ENCODE measurements at regions not wholly inside any gene's neighbourhood (a gene's known extent, or its start where the extent isn't known, plus 50 kb on each side); places are given as distances from the start of the nearest gene placed in this dataset.
"Not testable (repeated sequence)": the region's sequence is repeated elsewhere in the genome, so short reads cannot be mapped to it uniquely, and the experiment has no call there.

- DNase-seq: no peak
Measured at GRCh38 chr10:121243609-121244241, 354.5 kb downstream of the FGFR2 start.

DNA sequence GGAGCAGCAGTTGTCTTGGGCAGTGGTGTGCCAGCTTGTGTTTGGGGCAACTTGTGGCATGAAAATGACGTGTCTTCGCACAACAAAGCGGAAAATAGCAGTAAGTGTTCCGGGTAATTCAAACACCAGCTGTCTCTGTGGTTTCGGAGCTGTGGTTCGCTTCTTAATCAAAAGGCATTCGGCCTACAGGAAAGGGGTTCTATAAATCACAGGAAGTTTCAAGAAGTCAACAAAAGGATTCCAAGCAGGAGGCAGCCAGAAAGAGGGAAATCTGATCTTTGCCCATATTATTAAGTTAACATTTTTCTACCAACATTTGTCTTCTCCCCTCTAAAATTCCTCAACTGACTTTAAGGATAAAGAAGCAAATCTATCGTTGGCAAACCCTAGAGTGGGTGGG is 353.4 kb downstream of the FGFR2 start:
- no peak for DNase-seq

DNA sequence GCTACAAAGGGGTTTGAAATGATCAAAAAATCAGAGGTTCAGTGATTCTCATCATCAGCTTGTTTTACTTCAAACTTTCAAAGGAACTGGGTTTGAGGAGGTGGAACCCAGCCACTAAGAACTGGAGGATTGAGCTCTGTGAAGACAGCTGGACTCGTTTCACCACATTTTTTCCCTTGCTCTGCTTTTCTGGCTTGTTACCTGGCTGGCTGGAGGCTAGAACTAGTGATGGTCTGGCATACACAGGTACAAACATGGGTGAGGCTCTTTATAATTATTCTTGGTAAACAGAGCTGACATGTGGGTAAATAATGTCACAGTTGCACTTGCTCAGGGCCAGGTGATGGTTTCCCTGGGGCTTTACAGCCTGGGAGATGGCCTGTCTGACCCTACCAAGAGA is 352.5 kb downstream of the FGFR2 start:
- DNase-seq: no peak

DNA sequence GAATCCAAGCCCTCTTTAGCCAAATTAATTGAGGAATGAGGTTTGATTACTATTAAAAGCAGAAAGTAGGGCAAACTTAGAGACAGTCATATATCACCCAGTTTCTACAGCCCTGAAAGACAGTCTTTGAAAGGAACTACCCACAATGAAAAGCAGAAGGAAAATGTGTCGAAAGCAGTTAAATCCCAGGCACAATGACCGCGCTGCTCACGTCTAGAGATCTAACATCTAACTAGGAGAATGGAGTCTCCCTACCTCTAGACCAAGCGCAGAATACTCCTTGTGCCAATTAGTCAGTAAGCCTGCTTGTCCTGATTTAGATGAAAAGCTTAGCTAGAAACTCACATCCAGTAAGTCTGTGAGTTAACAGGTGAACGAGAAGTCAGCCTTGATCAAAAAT is 350.0 kb downstream of the FGFR2 start:
- no peak for DNase-seq

GRCh38 chr10:121250995-121251764 is 347.1 kb downstream of the FGFR2 start:
- no peak for DNase-seq

- no peak for DNase-seq
Measured at GRCh38 chr10:121252756-121253155, 345.5 kb downstream of the FGFR2 start.

DNA sequence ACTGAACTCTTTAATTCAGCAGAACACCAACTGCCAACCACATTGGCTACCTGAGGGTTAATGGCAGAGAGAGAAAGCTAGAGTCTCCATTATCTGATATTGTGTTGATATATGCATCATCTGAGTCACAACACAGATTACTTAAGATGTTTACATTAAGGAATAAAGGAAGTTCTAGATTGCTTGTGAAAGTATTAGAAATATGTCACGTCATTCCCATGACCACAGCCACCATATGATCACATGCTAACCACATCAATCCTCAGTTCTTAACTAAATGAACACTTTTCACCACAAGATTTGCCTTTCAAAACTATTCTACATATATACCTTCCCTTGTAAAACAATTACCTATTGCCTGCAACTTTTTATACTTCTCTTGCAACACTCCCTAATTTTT is 337.9 kb downstream of the FGFR2 start:
- DNase-seq: no peak

- no peak for DNase-seq
Measured at GRCh38 chr10:121261665-121262064, 336.6 kb downstream of the FGFR2 start.

DNA sequence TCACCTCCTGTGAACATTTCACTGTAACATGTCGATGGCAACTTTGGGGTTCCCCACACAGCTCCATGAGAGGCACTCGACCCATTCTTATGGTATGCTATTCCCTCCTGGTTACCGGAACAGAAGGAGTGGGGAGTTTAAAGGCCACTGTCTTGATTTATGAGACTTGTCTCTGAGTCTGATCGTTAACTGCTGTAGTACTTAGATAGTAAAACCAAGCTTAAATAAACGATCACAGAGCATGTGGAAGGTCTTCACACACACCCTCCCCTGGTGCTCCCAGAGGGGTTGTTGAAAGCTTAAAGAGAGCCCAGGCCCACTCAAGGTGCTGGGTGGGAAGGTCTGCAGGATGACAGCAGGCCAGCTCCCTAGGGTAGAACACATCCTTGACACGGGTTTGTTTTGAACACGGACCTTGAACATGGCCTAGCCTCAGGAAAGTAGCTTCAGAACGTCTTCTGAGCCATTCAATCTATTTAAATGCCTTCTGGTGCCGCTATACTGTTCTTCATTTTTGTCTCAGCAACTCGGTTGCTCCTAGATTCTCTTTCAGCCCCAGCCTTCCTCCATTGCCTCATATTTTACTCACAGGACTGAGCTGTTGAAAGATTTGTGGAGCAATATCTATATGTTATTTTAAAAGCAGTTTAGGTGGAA is 335.3 kb downstream of the FGFR2 start:
- DNase-seq: no peak

DNA sequence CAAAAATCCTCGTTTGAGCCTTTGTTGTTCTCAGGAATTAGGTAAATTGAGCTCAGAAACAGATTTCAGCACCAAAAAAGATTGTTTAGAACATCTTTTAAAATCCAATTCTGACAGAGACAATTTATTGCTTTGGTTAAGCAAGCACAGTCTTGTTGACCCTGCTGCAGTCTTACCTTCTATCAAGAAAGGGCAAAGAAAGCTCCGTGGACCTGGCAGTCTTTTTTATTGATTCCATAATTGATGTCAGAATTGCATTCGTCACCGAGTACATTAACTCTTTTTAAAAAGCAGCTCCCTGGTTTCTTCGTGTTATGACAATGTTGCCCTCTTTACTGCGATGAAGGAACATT is 334.8 kb downstream of the FGFR2 start:
- no peak for DNase-seq

DNA sequence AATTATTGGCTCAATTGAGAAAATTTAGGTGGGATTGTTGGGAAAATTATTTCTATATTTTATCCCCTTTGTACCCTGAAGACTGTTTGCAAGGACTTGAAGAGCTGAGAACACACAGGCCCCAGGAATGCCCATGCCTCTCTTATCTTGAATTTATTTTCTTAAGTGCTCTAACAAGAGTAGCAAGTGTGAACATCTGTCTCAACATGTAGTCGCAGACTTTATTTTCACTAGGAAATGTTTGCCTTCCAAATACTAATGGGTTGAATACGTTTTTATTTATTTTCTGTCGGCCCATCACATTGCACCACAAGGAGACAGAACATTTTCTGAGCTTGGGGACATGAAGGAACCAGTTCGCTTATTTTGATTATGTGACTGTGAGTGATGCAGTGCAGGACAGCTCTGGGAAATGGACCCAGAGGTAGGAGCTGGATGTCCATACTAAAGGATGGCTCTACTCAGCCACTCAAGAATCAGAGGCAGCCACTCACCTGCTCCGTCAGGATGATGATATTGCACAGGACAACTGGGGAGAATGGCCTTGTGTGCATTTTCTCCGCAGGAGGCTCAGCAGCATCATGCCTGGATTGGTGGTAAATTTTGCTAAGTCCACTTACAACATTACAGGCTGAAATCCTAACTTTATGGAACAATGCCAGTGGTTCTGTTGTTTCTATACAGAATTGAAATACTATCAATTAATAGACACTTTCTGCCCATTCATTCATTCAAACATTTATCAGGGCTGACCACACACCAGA is 332.7 kb downstream of the FGFR2 start:
- no peak for DNase-seq

GRCh38 chr10:121266370-121266769 is 331.9 kb downstream of the FGFR2 start:
- no peak for DNase-seq

DNA sequence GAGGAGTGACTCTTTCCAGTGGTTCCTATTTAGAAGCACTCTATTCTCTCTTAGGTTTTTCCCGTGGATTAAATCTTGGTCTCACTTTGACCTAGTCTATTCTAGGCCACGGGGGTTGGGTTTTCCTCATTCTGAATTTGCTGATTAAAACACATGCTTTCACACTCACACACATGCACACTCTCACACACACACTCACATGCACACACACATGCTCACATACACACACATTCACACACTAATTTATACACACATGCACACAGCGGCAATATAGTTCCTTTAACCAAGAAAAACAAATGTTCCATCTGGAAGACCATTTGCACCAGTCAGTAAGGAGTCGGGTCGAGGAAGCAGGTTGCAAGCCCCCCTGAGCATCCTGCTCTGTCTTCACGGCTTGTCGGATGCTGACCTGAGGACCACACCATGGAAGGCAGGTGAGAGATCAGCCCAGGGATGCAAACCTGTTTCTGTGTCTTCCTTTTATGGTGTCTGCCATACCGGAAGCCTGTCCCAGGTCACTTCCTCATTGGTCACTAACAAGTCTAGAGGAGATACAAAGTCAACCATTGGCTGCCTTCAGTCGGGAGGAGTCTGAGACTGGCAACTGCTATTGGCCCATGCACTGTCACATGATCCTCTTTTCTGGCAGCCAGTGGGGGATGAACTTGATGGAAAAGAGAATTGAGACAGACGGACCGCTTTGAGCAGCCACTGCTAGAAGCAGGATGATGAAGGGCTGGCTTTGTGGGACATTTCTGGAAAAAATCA is 330.8 kb downstream of the FGFR2 start:
- DNase-seq: no peak

GRCh38 chr10:121268363-121268762 is 329.9 kb downstream of the FGFR2 start:
- DNase-seq: no peak

DNA sequence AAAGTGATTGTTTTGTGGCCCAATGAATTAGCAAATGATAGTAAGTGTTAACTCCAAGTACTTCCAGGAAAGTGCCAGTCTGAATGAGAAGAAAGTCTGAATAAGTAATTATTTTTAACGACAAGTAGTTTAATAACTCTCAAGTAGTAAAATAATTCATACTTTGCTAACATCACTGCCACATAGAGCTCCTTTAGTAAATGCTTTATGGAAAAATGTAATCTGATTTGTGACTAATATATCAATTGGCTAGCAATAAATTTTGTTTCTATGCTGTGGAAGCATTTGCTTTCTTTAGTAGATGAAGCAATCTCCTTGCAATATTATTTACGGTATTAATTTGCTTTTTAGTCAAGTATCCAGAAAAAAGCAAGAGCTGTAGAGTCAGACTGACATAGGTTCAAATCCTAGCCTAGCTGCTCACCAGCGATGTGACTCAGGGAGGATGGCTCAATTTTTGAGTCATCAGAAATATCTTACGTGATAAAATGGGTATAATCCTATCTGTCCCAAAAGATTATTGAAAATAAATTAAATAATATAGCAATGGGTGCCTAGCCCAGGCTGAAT is 329.3 kb downstream of the FGFR2 start:
- DNase-seq: no peak

DNA sequence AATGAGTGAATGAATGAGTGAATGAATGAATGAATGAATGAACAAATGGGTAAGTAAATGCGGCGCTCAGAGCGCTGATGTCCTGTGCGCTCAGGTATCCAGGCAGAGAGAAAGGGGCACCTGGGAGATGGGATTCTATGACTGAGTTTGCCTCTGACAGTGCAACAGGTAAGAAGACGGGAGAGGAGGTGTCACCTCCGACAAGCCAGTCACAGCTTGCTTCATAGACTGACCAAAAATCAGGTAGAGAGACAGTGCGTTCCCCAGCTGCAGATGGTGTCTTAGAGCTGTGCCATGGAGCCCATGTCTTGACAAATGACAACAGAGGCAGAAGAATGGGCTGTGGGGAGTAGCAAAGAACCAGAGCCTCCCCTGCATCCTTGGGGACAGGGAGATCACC is 327.3 kb downstream of the FGFR2 start:
- DNase-seq: no peak

GRCh38 chr10:121276046-121276445 is 322.2 kb downstream of the FGFR2 start:
- no peak for DNase-seq

GRCh38 chr10:121276822-121277221 is 321.4 kb downstream of the FGFR2 start:
- DNase-seq: no peak

DNA sequence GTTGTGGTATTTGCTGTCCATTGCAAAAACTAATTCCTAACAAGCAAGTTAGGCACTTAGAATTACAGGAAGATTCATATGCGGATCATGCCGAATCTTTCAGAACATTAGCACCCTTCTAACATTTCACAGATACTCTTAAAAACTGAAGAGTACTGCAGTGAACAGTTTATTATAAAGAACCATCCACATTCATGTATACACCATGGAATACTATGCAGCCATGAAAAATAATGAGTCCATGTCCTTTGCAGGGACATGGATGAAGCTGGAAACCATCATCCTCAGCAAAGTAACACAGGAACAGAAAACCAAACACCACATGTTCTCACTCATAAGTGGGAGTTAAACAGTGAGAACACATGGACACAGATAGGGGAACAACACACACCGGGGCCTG is 319.9 kb downstream of the FGFR2 start:
- not testable (repeated sequence) for DNase-seq

GRCh38 chr10:121281576-121281975 is 316.7 kb downstream of the FGFR2 start:
- no peak for DNase-seq

DNA sequence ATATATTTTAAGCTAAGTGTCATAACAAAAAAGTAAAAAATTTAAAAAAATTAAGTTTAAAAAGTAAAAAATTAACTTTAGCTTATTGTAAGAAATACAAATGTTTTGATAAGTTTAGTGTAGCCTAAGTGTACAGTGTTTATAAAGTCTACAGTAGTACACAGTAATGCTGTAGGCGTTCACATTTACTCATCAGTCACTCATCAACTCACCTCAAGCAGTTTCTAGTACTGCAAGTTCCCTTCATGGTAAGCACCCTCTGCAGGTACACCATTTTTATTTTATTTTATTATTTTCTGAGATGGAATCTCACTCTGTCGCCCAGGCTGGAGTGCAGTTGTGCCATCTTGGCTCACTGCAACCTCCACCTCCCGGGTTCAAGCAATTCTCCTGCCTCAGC is 316.0 kb downstream of the FGFR2 start:
- DNase-seq: no peak

GRCh38 chr10:121282797-121283515 is 315.3 kb downstream of the FGFR2 start:
- no peak for DNase-seq

Measured in NCI-H526 treated with DMSO at 0.1 percent for 48 hours (cell line).